ENCODE measurements at regions not wholly inside any gene's neighbourhood (a gene's known extent, or its start where the extent isn't known, plus 50 kb on each side); places are given as distances from the start of the nearest gene placed in this dataset.

DNA sequence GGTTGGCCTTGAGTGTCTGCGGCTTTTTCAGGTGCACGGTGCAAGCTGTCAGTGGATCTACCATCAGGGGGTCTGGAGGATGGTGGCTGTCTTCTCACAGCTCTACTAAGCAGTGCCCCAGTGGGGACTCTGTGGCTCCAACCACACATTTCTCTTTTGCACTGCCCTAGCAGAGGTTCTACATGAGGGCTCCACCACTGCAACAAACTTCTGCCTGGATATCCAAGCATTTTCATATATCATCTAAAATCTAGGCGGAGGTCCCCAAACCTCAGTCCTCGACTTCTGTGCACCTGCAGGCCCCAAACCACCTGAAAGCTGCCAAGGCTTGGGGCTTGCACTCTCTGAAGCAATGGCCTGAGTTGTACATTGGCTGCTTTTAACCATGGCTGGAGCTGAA is 601.5 kb downstream of the MTRR start:
- DNase-seq (ENCODE audit: low read depth, low spot score) = no peak

- DNase-seq (ENCODE audit: low read depth, low spot score) = no peak
These were observed 602.6 kb downstream of the MTRR start for GRCh38 chr5:8471581-8471980.

GRCh38 chr5:8473016-8473415 is 604.1 kb downstream of the MTRR start:
- no peak for DNase-seq (ENCODE audit: low read depth, low spot score)

- DNase-seq (ENCODE audit: low read depth, low spot score) = no peak
These were observed 605.0 kb downstream of the MTRR start for GRCh38 chr5:8473827-8474568.

- DNase-seq (ENCODE audit: low read depth, low spot score) = no peak
These were observed 605.6 kb downstream of the MTRR start for GRCh38 chr5:8474569-8474930.

DNA sequence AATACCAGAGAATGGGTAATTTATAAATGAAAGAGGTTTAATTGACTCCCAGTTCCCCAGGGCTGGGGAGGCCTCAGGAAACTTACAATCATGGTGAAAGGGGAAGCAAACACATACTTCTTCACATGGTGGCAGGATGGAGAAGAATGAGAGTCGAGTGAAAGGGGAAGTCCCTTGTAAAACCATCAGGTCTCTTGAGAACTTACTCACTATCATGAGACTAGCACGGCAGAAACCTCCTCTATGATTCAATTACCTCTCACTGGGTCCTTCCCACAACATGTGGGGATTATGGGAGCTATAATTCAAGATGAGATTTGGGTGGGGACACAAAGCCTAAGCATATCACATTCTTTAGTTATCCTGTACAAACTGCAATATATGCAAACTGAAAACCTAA is 609.4 kb downstream of the MTRR start:
- no peak for DNase-seq (ENCODE audit: low read depth, low spot score)

DNA sequence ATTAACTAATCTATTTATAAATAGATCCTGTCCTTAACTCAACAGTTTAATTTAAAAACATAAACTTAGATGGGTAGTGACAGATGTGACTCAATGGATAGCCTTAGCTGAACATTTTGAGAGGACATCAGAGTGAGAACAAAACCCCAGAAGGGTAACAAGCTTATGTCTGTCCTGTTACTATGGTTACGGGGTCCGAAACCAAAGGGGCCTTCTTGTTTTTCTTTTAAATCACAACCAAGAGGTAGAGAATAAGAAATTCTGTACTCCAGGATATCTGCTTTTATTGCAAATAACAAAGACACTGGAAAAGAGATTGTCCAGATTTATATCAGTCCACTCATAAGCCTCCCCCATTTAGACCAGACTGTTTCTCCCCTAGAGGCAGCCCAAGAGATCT is 612.1 kb downstream of the MTRR start:
- DNase-seq (ENCODE audit: low read depth, low spot score) = no peak

DNA sequence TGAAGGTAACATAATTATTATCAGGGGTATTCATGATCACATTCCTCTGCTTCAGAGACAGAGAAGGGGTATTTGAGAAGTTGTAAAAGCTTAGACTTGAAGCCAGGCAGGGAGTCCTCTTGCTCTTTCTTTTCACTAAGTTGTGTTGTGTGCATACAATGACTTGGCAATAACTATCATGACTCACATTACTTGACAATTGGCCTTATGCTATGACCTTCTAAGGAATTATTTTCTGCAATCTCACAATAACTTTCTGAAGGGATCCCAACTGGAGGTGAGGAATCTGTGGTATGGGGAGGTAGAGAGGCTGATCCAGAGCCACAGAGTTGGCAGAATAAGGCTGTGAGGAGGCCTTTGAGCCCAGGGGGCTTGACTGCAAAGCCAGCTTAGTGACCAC is 622.3 kb downstream of the MTRR start:
- DNase-seq (ENCODE audit: low read depth, low spot score) = no peak

GRCh38 chr5:8493176-8493575 is 624.2 kb downstream of the MTRR start:
- DNase-seq (ENCODE audit: low read depth, low spot score) = no peak

DNA sequence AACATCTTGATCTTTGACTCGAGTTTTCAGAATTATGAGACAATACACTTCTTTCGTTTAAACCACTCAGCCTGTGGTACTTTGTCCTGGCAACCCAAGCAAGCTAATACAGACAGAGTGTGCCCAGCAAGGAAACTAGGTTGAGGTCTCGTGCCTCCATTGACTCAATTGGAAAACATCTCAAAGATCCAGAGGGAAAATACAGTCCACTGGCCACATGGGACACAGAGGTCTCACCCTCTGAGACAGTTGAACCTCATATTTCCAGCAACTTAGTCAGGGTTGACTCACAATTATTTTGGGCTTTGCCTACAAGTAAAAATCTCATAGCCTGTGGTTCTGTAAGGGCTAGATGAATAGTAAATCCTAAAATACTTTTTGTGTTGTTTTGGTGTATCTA is 631.5 kb downstream of the MTRR start:
- DNase-seq (ENCODE audit: low read depth, low spot score) = no peak

DNA sequence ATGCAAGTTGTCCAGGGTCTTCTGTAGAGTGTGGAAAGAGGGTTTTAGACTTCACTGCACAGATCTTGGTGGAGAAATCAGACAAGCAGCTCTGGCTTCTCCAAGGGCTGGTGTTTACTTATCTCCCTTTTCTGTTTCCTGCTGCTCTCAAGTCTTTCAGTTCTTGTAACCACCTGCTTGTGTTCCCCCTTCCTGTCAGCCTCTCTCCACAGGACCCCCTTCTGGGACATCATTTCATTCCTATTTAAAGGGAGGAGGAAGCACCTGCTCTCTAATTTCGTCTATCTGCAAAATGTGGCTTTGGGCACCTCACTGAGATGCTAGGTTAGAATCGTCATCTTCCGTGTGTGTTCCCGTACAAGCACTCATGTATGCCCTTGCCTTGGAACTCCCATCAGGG is 636.2 kb downstream of the MTRR start:
- DNase-seq (ENCODE audit: low read depth, low spot score) = no peak

- no peak for DNase-seq (ENCODE audit: low read depth, low spot score)
These were observed 639.3 kb downstream of the MTRR start for GRCh38 chr5:8508231-8508630.

DNA sequence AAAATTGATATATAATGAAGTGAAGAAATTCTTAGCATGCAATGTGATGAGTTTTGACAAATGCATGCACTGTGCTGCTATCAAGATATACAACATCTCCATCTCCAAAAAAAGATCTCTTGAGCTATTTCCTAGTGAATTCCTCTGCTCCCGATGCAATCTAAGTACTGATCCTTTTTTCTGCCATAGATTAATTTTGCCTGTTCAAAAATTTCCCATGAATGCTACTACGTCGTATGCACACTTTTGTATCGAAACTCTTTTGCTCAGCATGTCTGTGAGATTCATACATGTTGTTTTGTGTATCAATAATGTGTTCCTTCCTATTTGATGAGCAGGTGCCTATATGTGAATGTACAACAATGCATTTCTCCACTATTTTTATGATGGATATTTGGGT is 647.4 kb downstream of the MTRR start:
- no peak for DNase-seq (ENCODE audit: low read depth, low spot score)

DNA sequence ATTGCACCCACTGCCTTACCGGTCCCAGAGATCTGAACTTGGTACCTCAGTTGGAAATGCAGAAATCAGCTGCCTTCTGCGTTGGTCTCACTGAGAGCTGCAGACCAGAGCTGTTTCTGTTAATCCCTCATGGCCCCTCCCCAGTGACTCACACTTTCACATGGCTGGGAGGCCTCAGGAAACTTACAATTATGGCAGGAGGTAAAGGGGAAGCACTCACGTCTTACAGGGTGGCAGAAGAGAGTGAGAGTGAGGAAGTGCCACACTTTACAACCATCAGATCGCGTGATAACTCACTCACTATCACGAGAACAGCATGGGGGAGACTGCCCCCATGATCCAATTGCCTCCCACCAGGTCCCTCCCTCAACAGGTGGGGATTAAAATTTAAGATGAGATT is 648.5 kb downstream of the MTRR start:
- DNase-seq (ENCODE audit: low read depth, low spot score) = no peak

- no peak for DNase-seq (ENCODE audit: low read depth, low spot score)
These were observed 652.0 kb downstream of the MTRR start for GRCh38 chr5:8520917-8521316.

GRCh38 chr5:8521991-8522390 is 653.0 kb downstream of the MTRR start:
- DNase-seq (ENCODE audit: low read depth, low spot score) = no peak

DNA sequence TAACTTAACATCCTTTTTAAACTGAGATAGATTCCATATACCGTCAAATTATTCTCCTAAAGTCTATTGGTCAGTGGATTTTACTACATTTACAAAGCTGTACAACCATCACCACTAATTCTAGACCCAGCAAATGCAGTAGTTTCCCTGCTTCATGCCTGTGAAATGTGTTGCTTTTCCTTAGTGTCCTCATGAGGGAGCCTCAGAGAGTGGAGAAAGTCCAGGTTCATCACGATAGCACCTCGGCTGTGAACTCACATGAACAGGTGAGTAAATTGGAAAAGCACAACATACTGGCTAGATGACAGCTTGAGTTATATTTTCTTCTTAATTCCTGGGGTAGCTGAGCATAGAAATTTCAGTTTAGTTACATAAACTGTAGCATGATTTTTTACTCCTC is 653.7 kb downstream of the MTRR start:
- no peak for DNase-seq (ENCODE audit: low read depth, low spot score)

- DNase-seq (ENCODE audit: low read depth, low spot score) = no peak
These were observed 654.6 kb downstream of the MTRR start for GRCh38 chr5:8523501-8523900.

- no peak for DNase-seq (ENCODE audit: low read depth, low spot score)
These were observed 656.9 kb downstream of the MTRR start for GRCh38 chr5:8525819-8526218.

- DNase-seq (ENCODE audit: low read depth, low spot score) = no peak
These were observed 659.2 kb downstream of the MTRR start for GRCh38 chr5:8528106-8528505.

DNA sequence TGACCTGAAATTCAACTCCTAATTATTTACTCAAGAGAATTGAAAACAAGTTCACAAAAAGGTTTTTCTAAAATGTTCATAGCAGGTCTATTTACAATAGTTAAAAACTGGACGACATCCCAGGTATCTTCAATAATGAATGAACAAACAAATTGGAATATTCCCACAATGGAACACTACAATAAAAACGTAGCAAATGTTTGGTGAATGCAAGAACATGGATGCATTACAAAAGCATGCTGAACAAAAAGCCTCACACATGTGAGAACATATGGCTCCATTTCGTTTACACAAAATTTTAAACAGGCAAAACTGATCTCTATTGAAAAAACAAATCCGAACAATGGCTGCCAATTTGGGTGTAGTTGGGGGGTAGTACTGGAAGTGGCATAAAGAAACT is 669.9 kb downstream of the MTRR start:
- DNase-seq (ENCODE audit: low read depth, low spot score) = no peak

DNA sequence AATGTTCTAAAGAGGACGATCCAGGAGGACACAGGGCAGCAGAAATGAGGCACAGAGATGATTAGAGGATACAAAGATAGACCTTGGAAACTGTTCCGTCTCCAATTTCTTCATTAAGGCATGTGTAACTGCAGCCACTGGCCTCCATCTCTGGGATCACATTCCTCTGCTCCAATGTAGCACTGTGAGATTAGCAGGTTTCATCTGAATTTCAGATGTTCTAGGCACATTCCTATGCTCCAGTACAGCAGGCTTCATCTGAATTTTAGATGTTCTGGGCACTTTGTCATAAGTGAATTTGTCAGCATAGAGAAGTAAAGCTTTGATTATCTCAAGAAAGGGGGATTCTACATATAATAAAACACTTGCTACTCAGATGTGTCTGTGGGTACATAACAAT is 671.4 kb downstream of the MTRR start:
- DNase-seq (ENCODE audit: low read depth, low spot score) = no peak

DNA sequence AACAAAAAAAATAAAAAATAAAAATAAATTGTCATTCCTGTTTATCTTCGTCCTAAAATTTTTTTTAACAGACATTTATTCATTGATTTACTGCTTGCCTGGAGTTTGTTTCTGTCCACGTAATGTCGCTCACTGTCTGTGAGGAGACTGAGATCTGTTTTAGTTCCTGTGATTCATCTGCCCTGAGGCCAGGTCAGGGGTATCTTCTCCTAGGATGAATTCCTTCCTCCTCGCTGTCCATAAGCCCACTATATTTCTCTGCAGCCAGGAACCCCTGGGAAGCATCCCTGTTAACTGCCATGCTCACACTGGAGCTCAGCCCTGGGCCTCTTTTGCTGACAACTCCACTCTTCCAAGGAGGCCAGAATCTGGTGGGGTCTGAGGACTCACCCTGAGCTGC is 682.0 kb downstream of the MTRR start:
- no peak for DNase-seq (ENCODE audit: low read depth, low spot score)

- no peak for DNase-seq (ENCODE audit: low read depth, low spot score)
These were observed 684.4 kb downstream of the MTRR start for GRCh38 chr5:8553364-8553763.
